GM10266 (cell line): ENCODE measurements at regions not wholly inside any gene's neighbourhood (a gene's known extent, or its start where the extent isn't known, plus 50 kb on each side); places are given as distances from the start of the nearest gene placed in this dataset.
"Not testable (repeated sequence)": the region's sequence is repeated elsewhere in the genome, so short reads cannot be mapped to it uniquely, and the experiment has no call there.

ENCODE experiments used
- DNase-seq: peaks from one replicate; pipeline ENCODE4 v3.0.0; 2012; ENCODE audit errors: extremely low spot score
- TF ChIP-seq, protein P1 (sequence below): IDR thresholded peaks from 2 replicates; pipeline ENCODE4 v1.5.1; 2012; ENCODE audit warnings: mild to moderate bottlenecking, low read depth; ENCODE audit not compliant: control insufficient read depth, insufficient read depth; ENCODE audit errors: missing control alignments

DNA sequence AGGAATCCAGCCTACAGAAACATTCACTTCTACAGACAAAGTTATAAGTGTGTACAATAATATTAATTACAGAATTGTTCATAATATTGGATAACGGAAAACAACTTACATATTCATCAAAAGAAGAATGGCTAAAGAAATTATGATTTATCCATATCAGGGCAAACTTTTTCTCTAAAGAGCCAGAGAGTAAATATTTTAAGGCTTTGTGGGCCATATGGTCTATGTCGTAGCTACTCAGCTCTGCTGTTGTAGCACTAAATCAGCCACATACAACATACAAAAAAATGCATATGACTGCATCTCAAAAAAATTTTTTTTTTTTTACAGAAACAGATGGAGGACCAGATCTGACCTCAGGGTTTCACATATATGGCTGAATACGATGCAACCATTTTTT lies 96.7 kb upstream of the GALNT18 start:
- TF ChIP-seq, protein P1, sequence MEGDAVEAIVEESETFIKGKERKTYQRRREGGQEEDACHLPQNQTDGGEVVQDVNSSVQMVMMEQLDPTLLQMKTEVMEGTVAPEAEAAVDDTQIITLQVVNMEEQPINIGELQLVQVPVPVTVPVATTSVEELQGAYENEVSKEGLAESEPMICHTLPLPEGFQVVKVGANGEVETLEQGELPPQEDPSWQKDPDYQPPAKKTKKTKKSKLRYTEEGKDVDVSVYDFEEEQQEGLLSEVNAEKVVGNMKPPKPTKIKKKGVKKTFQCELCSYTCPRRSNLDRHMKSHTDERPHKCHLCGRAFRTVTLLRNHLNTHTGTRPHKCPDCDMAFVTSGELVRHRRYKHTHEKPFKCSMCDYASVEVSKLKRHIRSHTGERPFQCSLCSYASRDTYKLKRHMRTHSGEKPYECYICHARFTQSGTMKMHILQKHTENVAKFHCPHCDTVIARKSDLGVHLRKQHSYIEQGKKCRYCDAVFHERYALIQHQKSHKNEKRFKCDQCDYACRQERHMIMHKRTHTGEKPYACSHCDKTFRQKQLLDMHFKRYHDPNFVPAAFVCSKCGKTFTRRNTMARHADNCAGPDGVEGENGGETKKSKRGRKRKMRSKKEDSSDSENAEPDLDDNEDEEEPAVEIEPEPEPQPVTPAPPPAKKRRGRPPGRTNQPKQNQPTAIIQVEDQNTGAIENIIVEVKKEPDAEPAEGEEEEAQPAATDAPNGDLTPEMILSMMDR, result no peak
- no peak for DNase-seq

DNA sequence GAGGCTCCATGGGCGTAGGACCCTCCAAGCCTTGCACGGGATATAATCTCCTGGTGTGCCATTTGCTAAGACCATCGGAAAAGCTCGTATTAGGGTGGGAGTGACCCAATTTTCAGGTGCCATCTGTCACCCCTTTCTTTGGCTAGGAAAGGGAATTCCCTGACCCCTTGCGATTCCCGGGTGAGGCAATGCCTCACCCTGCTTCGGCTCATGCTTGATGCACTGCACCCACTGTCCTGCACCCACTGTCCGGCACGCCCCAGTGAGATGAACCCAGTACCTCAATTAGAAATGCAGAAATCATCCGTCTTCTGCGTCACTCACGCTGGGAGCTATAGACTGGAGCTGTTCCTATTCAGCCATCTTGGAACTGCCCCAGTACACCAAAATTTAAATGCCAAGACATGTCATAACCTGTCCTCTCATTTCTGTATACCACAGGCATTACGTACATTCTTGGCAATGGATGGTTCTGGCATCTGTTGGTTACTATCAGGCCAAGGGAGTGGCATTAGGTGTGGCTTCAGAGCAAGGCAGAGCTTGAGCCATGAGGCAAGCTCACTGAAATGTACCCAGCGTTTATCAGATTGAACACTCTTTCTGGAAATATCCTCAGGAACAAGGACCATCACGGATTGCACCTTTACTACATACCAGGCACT lies 95.4 kb upstream of the GALNT18 start:
- no peak for DNase-seq
- TF ChIP-seq, protein P1, result no peak

DNA sequence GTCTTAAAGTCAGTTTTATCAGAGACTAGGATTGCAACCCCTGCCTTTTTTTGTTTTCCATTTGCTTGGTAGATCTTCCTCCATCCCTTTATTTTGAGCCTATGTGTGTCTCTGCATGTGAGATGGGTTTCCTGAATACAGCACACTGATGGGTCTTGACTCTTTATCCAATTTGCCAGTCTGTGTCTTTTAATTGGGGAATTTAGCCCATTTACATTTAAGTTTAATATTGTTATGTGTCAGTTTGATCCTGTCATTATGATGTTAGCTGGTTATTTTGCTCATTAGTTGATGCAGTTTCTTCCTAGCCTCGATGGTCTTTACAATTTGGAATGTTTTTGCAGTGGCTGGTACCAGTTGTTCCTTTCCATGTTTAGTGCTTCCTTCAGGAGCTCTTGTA lies 93.3 kb upstream of the GALNT18 start:
- DNase-seq, result not testable (repeated sequence)

DNA sequence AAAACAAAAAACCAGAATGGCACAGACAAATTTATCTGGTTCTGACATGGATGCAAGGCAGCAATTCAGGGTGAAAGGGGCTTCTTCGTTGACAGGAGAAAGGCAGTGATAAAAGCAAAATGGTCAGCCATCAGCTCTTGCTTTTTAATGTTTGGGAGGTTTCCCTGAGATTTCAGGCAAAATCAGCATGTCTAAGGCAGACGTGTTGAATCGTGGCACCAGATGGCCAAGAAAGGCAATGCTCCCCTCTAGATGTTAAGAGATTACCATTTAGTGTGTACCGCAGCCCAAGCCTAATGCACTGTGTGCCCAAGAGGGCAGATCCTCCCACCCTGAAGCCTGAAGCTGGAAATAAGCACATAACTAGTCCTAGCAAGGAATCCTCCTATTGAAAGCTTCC lies 88.8 kb upstream of the GALNT18 start:
- DNase-seq, result no peak
- TF ChIP-seq, protein P1, result no peak

DNA sequence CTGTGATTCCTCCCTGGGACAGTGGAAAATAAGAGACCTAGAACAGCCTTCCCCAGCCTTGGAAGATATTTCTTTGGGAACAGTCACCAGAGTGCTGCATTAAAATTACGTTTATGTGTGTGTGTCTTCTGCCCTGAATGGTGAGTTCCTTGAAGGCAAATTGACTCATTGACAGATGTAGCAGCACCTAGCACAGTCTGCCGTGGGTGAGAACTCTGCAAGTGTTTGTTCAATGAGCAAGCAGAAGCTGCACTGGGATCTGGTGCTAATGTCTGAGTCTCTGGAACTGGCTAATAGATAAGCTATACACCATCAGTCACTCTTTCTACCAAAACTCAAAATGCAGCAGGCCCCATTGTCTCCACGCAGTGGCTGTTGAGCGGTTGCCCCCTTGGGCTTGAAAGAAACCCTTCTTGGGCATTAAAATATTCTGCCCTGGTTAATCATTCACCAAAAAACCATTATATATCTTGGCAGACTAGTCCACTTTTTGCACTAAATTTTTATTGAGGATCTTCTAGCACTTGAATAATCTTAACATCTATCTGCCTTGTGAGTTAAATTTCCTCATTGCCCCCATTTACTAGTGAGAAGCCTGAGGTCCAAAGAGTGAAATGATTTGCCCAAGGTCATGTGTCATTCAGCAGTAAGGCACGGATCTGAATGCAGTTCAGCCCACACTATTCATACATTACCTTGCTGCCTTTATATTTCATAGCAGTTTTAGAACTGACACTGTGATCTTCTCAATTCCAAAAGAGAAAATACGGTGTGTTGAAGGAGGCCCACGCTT lies 87.8 kb upstream of the GALNT18 start:
- no peak for DNase-seq
- TF ChIP-seq, protein P1, result no peak

DNA sequence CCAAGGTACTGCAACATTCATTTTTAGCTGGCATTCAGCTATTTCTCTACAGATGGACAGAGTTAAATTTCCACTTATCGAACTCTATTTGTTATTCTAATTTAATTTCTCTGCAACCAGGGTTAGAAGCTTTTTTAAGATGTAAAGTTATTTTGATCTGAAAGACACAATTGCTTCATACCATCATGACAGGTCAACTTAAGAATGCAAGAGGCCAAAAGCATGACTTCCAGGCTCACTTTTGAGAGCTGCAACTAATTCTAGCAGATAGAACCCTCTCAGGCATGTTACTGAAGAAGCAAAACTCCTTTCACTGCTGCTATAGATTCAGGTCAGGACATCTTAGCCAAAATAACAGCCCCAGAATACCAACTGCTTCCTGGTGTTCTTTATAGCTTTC lies 86.5 kb upstream of the GALNT18 start:
- TF ChIP-seq, protein P1, result no peak
- DNase-seq, result no peak

DNA sequence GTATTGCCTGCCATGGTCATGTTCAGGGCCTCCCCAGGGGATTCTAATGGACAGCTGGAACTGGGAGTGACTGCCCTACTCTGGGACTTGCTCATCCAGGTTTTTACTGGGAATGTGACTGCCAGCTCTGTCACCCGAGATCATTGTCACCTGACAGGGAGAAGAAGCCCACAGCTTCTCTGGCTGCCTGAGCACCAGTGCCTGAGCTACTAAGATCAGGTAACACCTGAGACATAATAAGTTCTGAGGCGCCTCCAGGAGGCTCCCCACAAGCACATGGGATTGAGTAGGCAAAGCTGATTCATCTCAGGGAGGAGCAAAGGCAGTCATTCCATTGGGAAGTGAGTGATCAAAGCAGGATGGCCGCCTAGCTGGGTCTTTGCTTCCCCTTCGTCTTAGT lies 84.2 kb upstream of the GALNT18 start:
- no peak for DNase-seq
- TF ChIP-seq, protein P1, result no peak
